Activated B cell treated with CpG ODN at 0.5 μM for 24 hours (primary cell): ENCODE measurements at regions not wholly inside any gene's neighbourhood (a gene's known extent, or its start where the extent isn't known, plus 50 kb on each side); places are given as distances from the start of the nearest gene placed in this dataset.

Experiments
- ATAC-seq: fragments of 200-7000 bp; cut with Tn5 transposase; one replicate; pipeline ENCODE4 v1.10.0; 2021; ENCODE audit warnings: low read depth, mild to moderate bottlenecking, moderate library complexity
- CTCF ChIA-PET: fragments of 350-600 bp; sonication (Branson Sonifier 250); formaldehyde crosslinking; loops from one replicate; lab custom pipeline; 2021; ENCODE audit warnings: antibody characterized with exemption; lab: Charles Lee
- POLR2A ChIA-PET: fragments of 350-600 bp; sonication (Branson Sonifier 250); formaldehyde crosslinking; loops from one replicate; lab custom pipeline; 2021; ENCODE audit warnings: antibody characterized with exemption; lab: Charles Lee
- DNase-seq: peaks from one replicate; pipeline ENCODE4 v3.0.0; 2022
- H3K27ac Mint-ChIP-seq: one replicate; pipeline ENCODE4 v1.8.0; 2020; ENCODE audit warnings: mixed read lengths
- H3K27me3 Mint-ChIP-seq: one replicate; pipeline ENCODE4 v1.8.0; 2021; ENCODE audit warnings: mixed read lengths
- H3K36me3 Mint-ChIP-seq: one replicate; pipeline ENCODE4 v1.8.0; 2021; ENCODE audit warnings: low read depth, mixed read lengths
- H3K4me1 Mint-ChIP-seq: one replicate; pipeline ENCODE4 v1.8.0; 2021; ENCODE audit warnings: mixed read lengths
- H3K4me3 Mint-ChIP-seq: one replicate; pipeline ENCODE4 v1.8.0; 2020; ENCODE audit warnings: mild to moderate bottlenecking, mixed read lengths
- H3K9me3 Mint-ChIP-seq: one replicate; pipeline ENCODE4 v1.8.0; 2020; ENCODE audit warnings: mixed read lengths
- intact Hi-C: fragments of 100-400 bp; cut with micrococcal nuclease; formaldehyde crosslinking; loops from one replicate; pipeline ENCODE4 v1.15.1; 2024
- TF ChIP-seq, protein P1 (sequence below): fragments of 200-600 bp; IDR thresholded peaks from one replicate; pipeline ENCODE4 v1.8.0; 2022; ENCODE audit warnings: antibody characterized with exemption, mild to moderate bottlenecking

DNA sequence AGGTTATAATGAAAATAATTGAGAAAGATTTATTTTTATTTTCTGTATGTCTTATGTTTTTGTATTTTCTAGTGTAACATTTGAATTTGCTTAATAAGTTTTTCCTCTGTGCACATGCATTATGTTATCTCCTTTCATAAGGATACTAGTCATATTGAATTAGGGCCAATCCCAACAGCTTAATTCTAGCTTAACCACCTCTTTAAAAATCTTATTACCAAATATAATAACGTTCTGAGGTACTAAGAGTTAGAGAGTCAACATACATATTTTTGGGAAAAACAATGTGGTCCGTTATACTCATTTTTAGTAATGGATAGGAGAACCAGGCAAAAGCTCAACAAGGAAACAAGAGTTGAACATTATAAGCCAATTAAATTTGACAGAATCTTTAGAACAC lies 845.6 kb upstream of the SEL1L start:
- H3K4me1 Mint-ChIP-seq, result no peaks in the 10 kb centered on the region
- no peak for DNase-seq
- ATAC-seq, result no peak
- no peak overlapping the region for H3K4me3 Mint-ChIP-seq
- ChIA-PET CTCF (no interaction called here), POLR2A (no interaction called here)
- no peaks in the 10 kb centered on the region for H3K36me3 Mint-ChIP-seq
- H3K9me3 Mint-ChIP-seq, result peaks cover 16% of the 10 kb centered on the region
- H3K27me3 Mint-ChIP-seq, result no peaks in the 10 kb centered on the region
- TF ChIP-seq, protein P1, sequence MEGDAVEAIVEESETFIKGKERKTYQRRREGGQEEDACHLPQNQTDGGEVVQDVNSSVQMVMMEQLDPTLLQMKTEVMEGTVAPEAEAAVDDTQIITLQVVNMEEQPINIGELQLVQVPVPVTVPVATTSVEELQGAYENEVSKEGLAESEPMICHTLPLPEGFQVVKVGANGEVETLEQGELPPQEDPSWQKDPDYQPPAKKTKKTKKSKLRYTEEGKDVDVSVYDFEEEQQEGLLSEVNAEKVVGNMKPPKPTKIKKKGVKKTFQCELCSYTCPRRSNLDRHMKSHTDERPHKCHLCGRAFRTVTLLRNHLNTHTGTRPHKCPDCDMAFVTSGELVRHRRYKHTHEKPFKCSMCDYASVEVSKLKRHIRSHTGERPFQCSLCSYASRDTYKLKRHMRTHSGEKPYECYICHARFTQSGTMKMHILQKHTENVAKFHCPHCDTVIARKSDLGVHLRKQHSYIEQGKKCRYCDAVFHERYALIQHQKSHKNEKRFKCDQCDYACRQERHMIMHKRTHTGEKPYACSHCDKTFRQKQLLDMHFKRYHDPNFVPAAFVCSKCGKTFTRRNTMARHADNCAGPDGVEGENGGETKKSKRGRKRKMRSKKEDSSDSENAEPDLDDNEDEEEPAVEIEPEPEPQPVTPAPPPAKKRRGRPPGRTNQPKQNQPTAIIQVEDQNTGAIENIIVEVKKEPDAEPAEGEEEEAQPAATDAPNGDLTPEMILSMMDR, result no peak
- H3K27ac Mint-ChIP-seq, result no peak overlapping the region
- intact Hi-C loops, result no loop called here

DNA sequence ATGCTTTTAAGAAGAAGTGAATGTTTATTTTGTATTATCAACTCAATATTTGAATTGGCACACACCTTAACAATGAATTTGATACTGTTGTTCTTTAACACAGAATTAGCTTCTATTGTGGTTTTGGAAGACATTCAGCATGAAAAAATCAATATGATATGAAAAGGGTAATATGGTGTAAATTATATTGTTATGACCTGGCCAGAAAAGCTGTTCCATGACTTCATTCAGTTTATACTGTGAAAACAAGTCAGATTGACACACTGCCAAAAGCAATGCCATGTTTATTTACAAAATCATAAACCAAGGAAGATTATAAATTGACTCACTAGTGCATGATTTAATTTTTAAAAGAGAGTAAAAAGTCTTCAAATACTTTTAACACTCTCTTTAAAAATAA lies 851.4 kb upstream of the SEL1L start:
- POLR2A ChIA-PET, result no interaction called here
- no peak for ATAC-seq
- Mint-ChIP-seq H3K4me1 (no peaks in the 10 kb centered on the region), H3K4me3 (no peak overlapping the region), H3K36me3 (no peaks in the 10 kb centered on the region), H3K27me3 (no peaks in the 10 kb centered on the region), H3K27ac (no peak overlapping the region), H3K9me3 (peaks cover 22% of the 10 kb centered on the region)
- TF ChIP-seq, protein P1, result no peak
- intact Hi-C loops, result no loop called here
- CTCF ChIA-PET, result no interaction called here
- no peak for DNase-seq

DNA sequence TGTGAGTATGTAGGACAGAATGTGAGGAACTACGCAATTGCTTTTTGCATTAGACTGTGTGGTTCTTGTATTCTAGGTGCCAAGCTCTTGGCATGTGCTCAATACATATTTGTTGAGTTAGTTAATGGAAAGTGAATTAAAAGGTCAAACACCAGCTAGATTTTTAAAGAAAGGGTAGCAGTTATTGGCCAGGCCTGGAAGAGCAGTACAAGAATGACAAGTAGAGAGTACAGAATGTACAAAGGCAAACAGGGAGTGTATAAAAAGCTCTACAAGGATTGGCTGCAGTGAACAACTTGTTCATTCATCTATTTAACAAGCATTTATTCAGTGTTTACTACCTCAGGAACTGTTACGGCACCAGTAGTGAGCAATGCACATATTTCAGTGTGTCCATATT lies 854.0 kb upstream of the SEL1L start:
- intact Hi-C loops, result no loop called here
- ATAC-seq, result no peak
- TF ChIP-seq, protein P1, result no peak
- no peak overlapping the region for H3K27ac Mint-ChIP-seq
- ChIA-PET POLR2A (no interaction called here), CTCF (no interaction called here)
- H3K27me3 Mint-ChIP-seq, result no peaks in the 10 kb centered on the region
- H3K4me3 Mint-ChIP-seq, result no peak overlapping the region
- no peaks in the 10 kb centered on the region for H3K36me3 Mint-ChIP-seq
- DNase-seq, result no peak
- H3K4me1 Mint-ChIP-seq, result no peaks in the 10 kb centered on the region
- peaks cover 20% of the 10 kb centered on the region for H3K9me3 Mint-ChIP-seq

DNA sequence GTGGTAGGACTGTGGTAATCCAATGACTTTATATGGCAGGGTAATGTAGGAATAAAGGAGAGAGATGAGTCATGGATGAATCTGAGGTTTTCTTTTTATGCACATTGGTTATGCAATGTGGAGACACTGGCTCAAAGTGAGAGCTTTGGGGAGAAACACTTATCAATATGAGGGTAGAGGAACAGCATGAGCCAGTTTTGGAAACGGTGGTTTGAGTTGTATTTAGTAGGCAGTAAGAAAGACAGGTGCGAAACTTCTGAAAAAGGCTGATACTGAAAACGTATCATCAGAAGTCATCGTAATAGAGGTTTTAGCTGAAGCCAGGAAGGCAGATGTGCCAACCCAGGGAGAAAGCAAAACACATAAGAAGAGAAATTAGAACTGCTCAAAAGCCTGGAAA lies 854.8 kb upstream of the SEL1L start:
- TF ChIP-seq, protein P1, result no peak
- CTCF ChIA-PET, result no interaction called here
- intact Hi-C loops, result no loop called here

DNA sequence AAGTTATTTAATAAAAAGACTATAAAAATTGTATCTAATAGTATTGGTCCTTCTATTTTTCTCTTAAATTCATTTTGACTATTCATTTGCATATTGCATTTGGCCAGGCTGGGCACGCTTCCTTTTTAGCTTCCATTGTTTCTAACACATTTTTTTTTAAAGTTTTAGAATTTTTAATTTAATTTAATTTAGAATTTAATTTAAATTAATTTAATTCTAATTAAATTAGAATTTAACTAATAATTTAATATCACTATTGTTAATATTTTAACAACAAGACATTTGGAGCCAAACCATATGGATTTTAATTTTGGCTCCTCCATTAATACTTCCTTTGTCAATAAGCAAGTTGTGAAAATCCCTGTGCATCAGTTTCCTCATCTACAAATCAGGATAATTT lies 856.9 kb upstream of the SEL1L start:
- TF ChIP-seq, protein P1, result no peak
- H3K27ac Mint-ChIP-seq, result no peak overlapping the region
- H3K9me3 Mint-ChIP-seq, result peaks cover 13% of the 10 kb centered on the region
- ChIA-PET CTCF (no interaction called here), POLR2A (no interaction called here)
- ATAC-seq (no peak), DNase-seq (no peak)
- H3K4me3 Mint-ChIP-seq, result no peak overlapping the region
- intact Hi-C loops, result no loop called here
- H3K36me3 Mint-ChIP-seq, result no peaks in the 10 kb centered on the region
- no peaks in the 10 kb centered on the region for H3K4me1 Mint-ChIP-seq
- H3K27me3 Mint-ChIP-seq, result no peaks in the 10 kb centered on the region

More for the DNA sequence above, 854.8 kb upstream of the SEL1L start:
- DNase-seq (no peak), ATAC-seq (no peak)
- POLR2A ChIA-PET, result no interaction called here
- Mint-ChIP-seq H3K4me1 (no peaks in the 10 kb centered on the region), H3K9me3 (peaks cover 20% of the 10 kb centered on the region), H3K36me3 (no peaks in the 10 kb centered on the region), H3K4me3 (no peak overlapping the region), H3K27me3 (no peaks in the 10 kb centered on the region), H3K27ac (no peak overlapping the region)
